Epidermal melanocyte (primary cell): ENCODE measurements at regions not wholly inside any gene's neighbourhood (a gene's known extent, or its start where the extent isn't known, plus 50 kb on each side); places are given as distances from the start of the nearest gene placed in this dataset.

ENCODE experiments used
- DNase-seq: peaks from one replicate; pipeline ENCODE4 v3.0.0; 2011; ENCODE audit warnings: low spot score; ENCODE audit not compliant: insufficient read length

DNA sequence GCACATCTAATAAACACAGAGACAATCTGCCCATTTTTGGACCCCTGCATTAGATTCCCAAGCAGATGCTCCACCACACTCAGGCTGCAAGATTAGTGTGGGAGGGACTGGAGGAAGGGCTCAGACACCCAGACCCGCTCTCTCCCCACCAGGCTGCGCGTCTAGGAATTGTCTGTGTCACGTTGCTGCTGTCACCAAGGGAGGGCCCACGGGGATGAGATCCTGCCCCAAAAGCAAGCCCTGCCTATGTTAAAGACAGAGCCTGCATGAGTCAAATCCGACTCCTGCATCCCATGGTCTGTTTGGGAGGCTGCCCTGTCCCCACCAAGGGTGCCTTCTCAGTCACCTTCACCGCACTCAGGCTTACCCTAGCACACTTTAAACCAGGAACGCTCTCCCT, 114.4 kb upstream of the ZNF507 start:
- DNase-seq, result no peak

DNA sequence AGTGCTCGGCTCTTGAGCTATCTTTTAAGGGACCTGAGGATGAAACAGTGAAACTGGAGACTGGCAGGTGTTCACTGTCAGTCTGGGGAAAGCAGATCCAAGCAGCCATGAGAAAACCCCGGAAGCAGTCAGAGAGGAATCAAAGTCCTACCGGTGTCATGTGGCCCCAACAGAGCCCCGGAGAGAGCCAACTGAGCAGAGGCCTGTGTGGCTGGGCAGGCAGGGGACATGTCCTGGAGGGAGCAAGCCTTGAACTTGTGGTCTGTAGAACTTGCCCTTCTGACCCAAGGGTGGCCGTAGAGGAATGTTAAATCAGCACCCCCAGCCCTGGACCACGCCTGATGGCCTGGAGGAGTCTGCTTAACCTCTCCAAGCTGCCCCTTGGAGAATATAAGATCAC, 113.7 kb upstream of the ZNF507 start:
- DNase-seq, result no peak

DNA sequence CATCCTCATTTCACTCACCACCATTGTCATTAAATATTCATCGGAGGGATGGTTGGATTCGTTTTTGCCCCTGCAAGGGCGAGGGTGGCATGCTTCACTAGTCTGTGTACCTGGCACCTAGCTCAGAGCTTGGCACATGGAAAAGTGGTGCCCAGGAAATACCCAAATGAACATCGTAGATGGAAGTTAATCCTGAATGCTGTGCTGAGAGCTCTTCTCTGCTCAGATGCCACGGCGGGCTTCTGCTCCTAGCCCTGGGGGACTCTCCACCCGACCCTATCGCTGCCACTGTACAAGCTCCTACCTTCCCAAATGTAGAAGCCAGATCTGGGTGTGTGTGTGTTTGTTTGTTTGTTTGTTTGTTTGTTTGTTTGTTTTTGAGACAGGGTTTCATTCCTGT, 113.0 kb upstream of the ZNF507 start:
- DNase-seq, result no peak

DNA sequence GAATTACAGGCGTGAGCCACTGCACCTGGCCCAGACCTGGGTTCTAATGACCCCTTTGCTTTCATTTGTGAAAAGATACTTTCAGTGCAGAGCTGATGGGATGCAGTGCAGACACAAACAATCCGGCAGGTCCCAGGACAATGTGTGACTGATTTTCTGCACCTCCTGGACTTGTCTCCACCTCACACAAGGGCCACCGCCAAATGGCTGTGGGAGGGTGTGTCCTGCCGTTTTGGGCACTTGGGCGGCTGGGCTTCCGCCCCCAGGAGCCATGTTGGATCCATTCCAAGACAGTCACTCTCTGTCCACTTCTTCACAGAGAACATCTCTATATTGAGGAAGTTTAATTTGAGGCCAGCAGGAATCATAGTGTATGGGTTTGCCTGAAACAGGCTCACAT, 112.3 kb upstream of the ZNF507 start:
- DNase-seq, result no peak

DNA sequence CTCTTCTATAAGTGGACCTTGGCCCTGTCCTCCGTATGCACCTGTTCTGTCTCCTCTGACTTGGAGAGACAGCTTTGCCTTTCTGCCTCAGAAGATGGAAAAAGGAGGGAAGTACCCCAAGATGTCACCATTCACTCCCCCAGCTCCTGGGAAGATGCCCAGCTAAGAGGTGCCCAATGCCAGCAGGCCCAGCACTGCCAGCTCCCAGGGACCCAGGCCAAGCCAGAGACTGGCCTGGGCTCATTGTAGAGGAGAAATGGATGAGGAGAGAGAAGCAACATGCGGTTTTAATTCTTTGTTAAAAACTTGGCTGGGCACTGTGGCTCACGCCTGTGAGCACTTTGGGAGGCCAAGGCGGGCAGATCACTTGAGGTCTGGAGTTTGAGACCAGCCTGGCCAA, 111.5 kb upstream of the ZNF507 start:
- no peak for DNase-seq

DNA sequence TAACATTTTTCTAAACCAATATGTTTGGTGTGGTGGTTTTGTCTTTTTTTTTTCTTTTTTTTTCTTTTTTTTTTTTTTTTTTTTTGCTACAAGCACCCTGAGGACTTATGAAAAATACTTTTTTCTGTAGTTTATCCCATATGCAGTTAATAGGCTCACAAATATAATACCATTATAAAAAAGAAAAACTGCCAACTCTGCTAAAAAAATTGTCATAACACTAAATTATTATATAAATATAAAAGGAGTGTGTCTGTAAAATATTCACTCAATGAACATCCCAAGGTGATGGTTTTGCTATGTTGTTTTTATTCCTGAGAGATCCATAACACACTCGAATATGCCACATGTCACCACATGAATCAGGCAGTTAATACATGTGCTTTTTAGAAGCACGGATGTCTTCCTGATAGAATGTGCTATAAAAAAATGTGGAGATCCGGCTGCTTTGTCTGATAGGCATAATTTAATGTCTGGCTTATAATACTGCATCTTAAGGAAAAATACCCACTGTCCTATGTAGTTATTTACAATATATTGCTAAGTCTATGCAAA, 110.7 kb upstream of the ZNF507 start:
- DNase-seq, result no peak

DNA sequence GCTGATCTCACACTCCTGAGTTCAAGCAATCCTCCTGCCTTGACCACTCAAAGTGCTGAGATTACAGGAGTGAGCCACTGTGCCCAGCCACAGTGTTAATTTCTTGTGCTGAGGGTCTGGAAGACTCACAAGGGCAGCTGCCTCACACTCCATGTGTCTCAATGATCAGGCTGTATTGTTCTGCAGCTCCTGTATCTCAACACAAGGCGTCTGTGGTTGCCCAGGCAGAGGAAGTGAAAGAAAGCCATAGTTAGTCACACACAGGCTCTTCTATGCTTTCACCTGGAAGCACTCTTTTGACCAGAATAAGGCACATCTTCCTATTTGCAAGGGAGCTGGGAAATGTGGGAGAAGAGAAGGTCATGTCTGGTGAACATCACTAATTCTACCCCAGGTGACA, 107.3 kb upstream of the ZNF507 start:
- DNase-seq, result no peak

DNA sequence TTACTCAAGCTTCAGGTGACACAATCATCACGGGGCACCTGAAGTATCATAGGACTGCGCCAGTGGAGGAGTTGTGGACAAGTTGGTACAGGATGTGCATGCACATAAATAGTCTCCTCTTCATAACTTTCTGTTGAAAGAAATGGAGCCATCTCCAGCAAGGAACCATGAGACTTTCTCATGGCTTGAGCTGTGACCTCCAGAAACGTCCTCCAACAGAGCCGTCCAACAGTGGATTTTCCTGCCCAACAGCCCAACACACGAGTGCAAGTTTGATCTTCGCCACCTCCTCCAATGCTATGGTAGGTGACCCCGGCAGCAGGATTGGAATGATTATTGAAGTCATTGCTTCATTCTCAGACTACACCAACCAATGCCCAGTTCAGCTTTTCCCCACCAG, 105.1 kb upstream of the ZNF507 start:
- DNase-seq, result no peak

DNA sequence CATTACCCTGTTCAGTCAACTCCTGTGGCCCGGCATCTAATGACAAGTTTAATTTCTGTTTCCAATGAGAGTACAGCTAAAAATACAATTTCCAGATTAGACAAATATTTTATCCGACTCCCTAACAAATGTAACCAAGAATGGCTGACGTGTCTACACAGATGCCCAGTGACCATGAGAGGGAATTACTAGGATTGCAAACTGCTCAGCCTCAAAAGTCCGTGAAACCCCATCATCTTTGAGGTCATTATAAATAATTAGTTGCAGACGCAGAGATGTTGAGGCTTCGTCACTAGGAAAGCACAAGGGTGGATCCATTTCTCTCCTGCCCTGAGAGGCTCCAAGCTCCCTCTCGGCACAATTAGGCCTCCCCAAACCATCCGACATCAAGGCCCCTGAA, 104.1 kb upstream of the ZNF507 start:
- DNase-seq, result no peak

DNA sequence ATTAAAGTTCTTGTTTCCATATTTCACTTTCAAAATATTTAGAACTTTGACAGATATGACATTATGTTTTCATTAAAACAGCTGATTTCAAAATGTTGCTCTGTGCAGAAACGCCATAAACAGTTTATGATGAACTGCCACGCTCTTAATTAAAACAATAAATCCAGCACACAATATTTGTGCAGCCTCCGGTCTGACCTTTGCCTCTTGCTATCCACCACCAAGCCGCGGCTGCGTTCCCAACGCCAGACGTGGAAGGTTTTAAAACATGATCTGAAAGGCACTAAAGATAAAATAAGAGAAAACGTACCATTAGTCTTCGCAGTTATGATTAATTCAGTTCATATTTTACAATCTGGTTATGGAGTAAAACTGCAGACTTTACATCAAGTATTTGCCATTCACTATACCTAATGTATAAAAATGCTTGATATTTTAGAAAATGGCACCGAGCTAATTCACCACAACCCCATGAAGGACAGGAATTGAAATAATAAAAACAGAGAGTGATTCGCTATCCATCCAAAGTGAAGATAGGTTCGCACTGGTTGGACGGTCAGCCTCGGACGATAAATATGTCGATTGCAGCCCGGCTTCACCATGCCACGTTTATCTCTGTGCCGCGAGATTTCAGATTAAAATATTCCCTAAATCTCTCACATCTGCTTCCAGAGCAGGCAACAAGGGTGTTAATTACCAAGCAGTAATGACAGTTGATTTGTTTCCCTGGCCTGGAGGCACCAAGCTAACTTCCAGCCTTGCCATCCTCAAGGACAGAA, 103.3 kb upstream of the ZNF507 start:
- DNase-seq, result no peak

DNA sequence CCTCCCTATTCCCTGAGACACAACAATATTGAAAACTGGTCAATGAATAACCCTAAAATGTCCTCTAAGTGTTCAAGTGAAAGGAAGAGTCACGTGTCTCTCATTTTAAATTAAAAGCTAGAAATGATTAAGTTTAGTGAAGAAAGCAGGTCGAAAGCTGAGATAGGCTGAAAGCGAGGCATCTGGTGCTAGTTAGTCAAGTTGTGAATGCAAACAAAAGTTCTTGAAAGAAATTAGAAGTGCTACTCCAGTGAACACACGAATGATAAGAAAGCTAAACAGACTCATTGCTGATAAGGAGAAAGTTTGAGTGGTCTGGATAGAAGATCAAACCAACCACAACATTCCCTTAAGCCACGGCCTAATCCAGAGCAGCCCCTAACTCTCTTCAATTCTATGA, 99.4 kb upstream of the ZNF507 start:
- no peak for DNase-seq

DNA sequence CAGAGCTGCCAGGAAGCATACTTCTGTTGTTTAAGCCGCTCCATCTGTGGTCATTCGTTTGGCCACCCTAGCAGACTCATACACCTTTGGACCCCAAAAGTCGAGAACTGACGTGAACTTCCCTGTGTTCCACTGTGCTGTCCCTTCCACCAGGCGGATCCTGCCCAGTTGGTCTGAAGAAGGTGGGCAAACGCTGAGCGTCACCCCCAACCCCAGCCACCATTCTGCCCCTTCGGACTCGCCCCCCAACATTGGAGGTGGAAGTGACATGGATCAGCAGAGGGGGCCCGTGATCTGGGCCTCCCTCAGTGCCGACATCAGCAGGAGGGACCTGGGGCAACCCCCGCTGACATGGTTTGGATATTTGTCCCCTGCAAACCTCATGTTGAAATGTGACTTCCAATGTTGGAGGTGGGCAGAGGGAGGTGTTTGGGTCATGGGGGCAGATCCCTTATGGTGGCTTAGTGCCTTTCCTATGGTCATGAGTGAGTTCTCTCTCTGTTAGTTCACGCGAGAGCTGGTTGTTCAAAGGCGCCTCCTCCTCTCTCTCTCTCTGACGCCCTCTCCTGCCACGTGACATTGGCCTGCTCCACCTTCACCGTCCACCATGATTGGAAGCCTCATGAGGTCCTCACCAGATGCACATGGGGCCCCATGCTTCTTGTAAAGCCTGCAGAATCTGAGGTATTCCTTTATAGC, 93.6 kb upstream of the ZNF507 start:
- no peak for DNase-seq

DNA sequence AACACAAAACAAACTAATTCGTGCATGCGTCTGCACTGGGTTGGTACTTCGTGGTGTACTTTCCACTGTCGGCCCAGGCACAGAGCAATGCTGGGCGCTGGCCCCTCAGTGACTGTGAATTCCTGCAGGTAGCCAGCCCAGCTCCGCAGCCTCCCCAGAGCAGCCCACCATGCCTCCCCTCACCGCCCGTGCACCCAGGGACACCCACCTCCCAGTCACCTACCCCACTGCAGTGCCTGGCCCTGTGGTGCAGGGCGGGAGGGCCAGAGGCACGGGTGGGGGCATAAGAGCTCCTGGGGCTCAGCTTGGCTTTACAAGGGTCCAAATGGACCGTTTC, 93.1 kb upstream of the ZNF507 start:
- no peak for DNase-seq

DNA sequence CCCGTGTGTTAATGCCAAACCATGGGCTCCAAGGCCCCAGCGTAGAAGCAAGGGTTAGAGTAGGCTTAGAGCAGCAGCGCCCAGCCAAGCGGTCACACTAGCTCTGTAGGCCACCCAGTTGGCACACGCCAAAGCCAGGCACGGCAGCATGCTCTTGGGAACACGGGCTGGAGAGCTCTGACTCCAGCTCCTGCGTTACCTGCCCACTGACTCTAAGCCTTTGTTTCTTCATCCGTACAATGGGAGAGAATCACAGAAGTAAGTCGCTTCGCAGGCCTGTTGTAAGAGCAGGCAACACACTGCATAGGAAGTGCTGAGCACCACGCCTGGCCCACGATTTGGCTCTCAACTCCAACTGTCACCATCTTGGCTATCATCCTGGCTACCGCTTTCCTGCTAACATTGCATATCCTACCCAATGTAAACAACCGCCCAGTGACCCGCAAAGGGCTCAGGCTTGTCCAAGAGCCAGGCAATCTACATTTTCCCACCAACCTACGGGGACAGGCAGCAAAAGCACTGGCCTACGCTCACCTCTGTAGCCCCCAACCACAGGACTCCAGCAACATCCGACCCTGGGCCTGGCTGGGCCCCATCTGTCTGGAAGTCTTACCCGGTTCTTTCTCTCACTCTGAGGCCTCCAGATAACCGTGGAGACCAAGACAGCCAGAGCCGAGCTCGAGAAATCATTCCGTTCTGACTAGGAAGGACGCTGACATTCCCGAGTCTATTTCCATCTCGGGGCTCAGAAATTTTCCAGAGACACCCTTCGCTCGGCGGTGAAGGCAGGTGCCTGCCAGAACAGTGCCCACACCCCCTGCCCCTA, 91.5 kb upstream of the ZNF507 start:
- no peak for DNase-seq

DNA sequence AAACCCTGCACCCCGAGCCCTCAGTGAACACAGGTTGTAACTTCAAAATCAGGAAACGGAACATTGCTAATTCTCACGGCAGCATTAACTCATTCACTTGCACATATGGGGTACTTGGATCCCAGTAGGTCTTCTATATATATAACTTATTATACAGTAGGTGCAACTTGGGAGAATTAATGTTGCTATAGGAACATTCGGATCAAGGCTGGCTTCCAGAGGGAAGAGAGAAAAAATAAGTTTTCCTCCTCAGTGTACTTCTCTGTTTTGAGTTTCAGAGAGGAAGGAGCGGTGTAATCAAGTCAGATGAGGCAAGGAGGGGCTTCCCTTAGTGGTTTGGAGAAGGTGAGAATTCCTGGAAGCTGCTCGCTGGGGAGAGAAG, 90.9 kb upstream of the ZNF507 start:
- DNase-seq, result no peak

DNA sequence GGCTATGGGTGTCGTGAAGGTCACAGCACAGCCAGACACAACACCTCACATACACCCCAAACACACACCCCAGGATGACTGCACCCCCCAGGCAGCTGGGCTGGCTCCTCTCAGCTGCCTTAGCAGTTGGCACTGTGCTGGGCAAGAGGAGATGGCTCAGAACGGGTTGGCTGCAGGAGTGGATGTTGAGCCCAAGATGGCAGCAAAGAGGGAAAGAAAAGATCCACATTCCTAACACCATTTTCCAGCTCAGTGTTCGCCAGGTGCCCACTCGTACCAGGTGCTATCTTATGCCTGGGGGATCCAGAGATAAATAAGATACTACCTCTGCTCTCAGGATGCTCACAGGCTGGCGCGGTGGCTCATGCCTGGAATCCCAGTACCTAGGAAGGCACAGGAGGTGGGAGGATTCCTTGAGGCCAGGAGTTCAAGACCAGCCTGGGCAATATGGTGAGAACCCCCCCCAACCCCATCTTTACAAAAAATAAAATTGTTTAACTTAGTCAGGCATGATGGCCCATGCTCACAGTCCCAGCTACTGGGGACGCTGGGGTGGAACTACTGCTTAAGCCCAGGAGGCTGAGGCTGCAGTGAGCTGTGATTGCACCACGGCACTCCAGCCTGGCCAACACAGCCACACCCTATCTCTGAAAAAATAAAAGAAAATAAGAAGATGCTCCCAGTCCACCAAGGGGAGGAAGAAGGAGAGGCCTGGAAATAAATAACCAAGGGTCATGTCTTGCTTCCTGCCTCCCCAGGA, 89.7 kb upstream of the ZNF507 start:
- DNase-seq, result no peak

DNA sequence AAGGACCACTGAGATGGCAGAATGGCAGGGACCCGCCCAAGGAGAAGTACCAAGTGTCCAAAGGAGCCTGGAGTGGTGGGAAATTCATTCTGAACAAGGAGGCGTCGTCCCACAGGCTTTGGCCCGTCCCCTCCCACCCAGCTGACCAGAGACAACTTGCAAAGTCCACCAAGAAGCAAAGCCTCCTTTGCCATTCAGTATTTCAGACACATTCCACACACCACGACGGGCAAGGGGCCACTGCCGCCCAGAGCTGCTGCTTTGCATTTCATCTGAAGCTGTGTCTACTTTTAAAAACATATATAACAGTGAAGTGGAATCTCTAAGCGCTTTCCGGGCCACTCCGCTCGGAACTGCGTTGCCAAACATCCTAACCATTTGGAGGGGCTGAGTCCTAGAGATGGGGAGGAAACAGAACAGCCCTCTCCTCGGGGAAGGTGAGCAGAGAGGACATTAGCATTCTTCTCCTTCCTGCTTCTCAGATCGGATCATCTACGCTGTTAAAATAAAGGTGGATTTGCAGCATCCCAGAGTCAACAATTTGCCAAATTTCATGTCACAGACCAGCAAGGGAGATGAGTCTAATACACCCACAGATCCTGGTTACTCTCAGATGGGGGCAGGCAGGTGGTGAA, 89.0 kb upstream of the ZNF507 start:
- no peak for DNase-seq

DNA sequence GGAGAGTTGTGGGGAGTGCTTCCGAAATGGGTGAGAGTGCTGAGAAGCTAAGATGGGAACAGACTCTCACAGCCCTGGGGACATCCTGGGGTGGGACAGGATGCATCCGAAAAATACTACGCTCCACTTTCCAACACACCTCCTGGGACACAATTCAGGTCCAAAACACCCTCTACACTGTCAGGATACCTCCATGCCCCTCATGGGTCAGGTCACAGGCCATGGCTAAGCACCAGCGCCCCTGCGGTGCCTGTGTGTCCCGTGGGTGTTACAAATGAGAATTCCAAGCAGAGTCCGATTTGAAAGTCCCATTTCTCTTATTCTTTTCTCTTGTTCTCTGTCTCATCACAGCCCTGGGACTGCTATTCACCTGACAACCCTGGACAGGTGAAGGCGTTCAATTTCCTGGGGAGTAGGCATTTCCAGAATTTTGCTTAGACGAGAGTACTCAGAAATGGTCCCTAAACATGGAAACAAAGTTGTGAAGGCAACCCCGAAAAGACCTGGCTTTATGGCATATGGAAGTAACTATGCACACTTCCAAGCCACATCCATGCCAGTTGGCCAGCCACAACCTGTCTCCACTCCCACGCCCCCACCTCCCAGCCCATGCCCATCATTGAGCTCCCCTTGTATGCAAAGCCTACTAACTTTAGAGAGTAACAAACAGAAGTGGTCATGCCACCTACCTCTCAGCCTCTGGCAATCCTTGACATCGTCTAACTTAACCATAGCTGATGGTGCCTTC, 87.9 kb upstream of the ZNF507 start:
- no peak for DNase-seq

DNA sequence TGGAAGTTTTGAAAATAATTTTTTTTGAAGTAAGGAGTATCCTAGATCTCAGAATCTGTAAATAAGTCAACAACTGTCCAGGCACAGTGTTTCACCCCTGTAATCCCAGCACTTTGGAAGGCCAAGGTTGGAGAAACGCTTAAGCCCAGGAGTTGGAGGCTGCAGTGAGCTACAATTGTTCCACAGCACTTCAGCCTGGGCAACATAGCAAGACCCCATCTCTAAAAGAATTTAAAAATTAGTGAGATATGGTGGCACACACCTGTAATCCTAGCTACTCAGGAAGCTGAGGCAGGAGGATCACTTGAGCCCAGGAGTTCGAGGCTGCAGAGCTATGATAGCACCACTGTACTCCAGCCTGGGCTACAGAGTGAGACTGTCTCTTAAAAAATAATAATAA, 87.2 kb upstream of the ZNF507 start:
- DNase-seq, result no peak

DNA sequence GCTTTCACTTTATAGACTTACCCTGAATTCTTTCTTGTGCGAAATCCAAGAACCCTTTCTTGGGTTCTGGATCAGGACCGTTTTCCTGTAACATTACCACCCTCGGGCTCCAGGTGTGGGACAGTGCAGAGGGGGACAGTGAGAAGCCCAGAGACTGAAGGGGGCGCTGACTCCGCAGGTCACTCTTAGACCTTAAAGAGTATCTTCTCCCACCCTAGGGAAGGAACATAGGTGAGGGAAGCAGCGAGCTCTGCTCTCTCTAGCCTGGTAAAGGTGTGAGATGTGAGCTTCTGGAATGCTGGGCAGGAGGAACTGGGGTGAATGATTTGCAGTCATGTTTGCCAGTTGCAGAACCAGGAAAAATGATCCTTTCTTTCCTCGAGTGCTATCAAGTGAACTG, 80.8 kb upstream of the ZNF507 start:
- DNase-seq, result no peak
